ENCODE measurements at regions not wholly inside any gene's neighbourhood (a gene's known extent, or its start where the extent isn't known, plus 50 kb on each side); places are given as distances from the start of the nearest gene placed in this dataset.

DNA sequence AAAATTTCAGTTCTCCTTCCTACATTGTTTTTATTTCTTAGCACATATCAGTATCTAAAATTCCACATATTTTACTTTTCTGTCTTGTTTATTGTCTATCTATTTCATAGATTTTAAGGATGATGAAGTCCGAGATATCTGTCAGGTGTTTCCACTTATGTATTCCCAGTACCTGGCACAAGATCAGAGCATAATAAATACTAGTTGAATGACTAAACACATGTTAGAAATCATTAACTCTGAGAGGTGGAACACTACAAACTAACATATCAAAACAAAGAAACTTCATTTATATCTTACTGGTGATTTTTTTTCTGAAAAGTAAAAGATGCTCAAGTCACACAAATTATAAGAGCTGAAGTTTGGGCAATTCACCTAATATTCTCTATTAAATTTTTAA, 1208.3 kb downstream of the PCDH9 start:
- no peak for DNase-seq
- no peaks in the 10 kb centered on the region for H3K9me3 ChIP-seq
- no peak overlapping the region for H3K27ac ChIP-seq
- no peak overlapping the region for H3K4me3 ChIP-seq (replicated peaks in 1 of 3)
- H3K36me3 ChIP-seq: no peaks in the 10 kb centered on the region
- intact Hi-C loops (cut with DNase I): no loop called here
- TF ChIP-seq POLR2A (IDR thresholded peaks at IDR 0.05): no peak
- TF ChIP-seq, protein P1, sequence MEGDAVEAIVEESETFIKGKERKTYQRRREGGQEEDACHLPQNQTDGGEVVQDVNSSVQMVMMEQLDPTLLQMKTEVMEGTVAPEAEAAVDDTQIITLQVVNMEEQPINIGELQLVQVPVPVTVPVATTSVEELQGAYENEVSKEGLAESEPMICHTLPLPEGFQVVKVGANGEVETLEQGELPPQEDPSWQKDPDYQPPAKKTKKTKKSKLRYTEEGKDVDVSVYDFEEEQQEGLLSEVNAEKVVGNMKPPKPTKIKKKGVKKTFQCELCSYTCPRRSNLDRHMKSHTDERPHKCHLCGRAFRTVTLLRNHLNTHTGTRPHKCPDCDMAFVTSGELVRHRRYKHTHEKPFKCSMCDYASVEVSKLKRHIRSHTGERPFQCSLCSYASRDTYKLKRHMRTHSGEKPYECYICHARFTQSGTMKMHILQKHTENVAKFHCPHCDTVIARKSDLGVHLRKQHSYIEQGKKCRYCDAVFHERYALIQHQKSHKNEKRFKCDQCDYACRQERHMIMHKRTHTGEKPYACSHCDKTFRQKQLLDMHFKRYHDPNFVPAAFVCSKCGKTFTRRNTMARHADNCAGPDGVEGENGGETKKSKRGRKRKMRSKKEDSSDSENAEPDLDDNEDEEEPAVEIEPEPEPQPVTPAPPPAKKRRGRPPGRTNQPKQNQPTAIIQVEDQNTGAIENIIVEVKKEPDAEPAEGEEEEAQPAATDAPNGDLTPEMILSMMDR (IDR thresholded peaks at IDR 0.05): no peak
- WGBS, 2 donors: 72 to 75% methylated on average over 1 of the region's 1 CpG
- no peaks in the 10 kb centered on the region for H3K4me1 ChIP-seq
- H3K27me3 ChIP-seq: no peaks in the 10 kb centered on the region

DNA sequence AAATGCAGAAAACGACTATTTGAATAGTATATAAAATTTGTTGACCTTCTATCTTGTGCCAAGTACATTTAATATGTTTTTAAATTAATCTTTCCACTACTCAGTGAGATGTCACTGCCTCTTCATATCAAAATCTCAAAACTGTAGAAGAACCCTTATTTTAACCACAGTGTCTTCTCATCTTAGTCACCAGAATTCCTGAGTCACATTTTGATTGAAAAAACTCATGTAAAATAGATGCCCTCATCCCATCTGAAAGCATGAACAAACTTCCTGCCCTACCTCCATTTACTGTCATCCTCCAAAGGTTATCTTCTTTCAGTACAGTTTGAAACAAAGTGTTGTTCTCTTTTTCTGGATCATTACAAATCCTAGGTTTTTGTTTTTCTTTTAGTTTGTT, 1215.4 kb downstream of the PCDH9 start:
- TF ChIP-seq POLR2A (IDR thresholded peaks at IDR 0.05): no peak
- TF ChIP-seq, protein P1 (IDR thresholded peaks at IDR 0.05): no peak
- intact Hi-C loops (cut with DNase I): no loop called here

DNA sequence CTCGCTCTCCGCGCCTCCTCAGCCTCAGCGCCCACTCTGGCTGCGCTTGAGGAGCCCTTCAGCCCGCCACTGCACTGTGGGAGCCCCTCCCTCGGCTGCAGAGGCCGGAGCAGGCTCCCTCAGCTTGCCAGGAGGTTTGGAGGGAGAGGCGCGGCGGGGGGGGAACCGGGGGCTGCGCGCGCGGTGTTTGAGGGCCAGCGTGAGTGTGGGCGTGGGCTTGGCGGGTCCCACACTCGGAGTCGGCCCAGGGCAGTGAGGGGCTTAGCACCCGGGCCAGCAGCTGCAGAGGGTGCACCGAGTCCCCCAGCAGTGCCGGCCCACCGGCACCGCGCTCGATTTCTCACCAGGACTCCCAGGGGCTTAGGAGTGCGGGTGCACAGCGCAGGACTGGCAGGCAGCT, 1220.9 kb downstream of the PCDH9 start:
- no peak for DNase-seq
- no peaks in the 10 kb centered on the region for H3K36me3 ChIP-seq
- no peak overlapping the region for H3K27ac ChIP-seq
- H3K4me3 ChIP-seq (replicated peaks in 1 of 3): no peak overlapping the region
- no peaks in the 10 kb centered on the region for H3K27me3 ChIP-seq
- intact Hi-C loops (cut with DNase I): no loop called here
- TF ChIP-seq POLR2A (IDR thresholded peaks at IDR 0.05): no peak
- TF ChIP-seq, protein P1 (IDR thresholded peaks at IDR 0.05): no peak
- no peaks in the 10 kb centered on the region for H3K4me1 ChIP-seq
- WGBS, 2 donors: 91 to 93% methylated on average over 13 to 30 of the region's 30 CpGs
- H3K9me3 ChIP-seq: no peaks in the 10 kb centered on the region

More for the DNA sequence above, 1215.4 kb downstream of the PCDH9 start:
- Histone ChIP-seq H3K36me3 (no peaks in the 10 kb centered on the region), H3K27me3 (no peaks in the 10 kb centered on the region), H3K9me3 (no peaks in the 10 kb centered on the region), H3K4me1 (no peaks in the 10 kb centered on the region), H3K27ac (no peak overlapping the region), H3K4me3 (replicated peaks in 1 of 3) (no peak overlapping the region)
- no peak for DNase-seq
- 62 to 67% methylated on average over 1 of the region's 1 CpG for WGBS, 2 donors

DNA sequence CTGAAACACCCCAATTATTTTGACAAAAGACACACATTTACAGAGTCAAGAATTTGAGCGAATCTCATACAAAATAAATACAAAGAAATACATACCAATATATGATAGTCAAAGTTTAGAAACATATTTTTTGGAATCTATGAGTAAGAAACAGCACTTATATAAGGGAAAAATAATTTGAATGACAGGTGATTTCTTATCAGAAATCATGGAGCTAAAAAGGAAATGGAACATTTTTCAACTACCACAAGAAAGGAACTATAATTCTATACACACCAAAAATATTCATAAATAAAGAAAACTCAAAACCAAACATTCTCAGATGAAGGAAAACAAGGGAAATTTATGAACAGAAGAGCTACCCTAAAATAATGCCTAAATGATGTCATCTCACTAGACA, 1226.6 kb downstream of the PCDH9 start:
- 93 to 98% methylated on average over 1 of the region's 1 CpG for WGBS, 2 donors
- Histone ChIP-seq H3K27ac (no peak overlapping the region), H3K4me1 (no peaks in the 10 kb centered on the region), H3K9me3 (no peaks in the 10 kb centered on the region), H3K36me3 (no peaks in the 10 kb centered on the region), H3K4me3 (replicated peaks in 1 of 3) (no peak overlapping the region), H3K27me3 (no peaks in the 10 kb centered on the region)
- no peak for DNase-seq
- intact Hi-C loops (cut with DNase I): no loop called here
- TF ChIP-seq, protein P1 (IDR thresholded peaks at IDR 0.05): no peak
- TF ChIP-seq POLR2A (IDR thresholded peaks at IDR 0.05): no peak

DNA sequence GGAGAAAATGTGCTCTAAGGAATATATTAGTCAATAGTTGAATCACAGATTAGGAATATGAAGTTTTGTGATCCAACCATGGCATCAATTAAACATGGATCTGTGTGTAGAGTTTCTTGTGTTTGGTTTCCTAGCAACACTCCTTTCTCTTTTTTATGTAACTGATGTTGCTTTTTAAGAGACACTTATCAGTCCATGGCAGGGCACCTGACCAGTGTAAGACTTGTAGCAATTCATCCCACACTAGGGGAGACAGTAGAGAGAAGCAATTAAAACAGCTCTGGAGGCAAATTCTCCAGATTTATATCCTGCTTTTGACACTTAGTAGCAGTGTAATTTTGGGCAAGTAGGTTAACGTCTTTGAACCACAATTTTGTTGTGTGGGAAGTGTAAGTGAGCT, 1229.0 kb downstream of the PCDH9 start:
- Histone ChIP-seq H3K27ac (no peak overlapping the region), H3K4me3 (replicated peaks in 1 of 3) (no peak overlapping the region), H3K4me1 (no peaks in the 10 kb centered on the region), H3K27me3 (no peaks in the 10 kb centered on the region), H3K9me3 (no peaks in the 10 kb centered on the region), H3K36me3 (no peaks in the 10 kb centered on the region)
- WGBS, 2 donors: 61 to 73% methylated on average over 1 of the region's 1 CpG
- no peak for DNase-seq
- TF ChIP-seq POLR2A (IDR thresholded peaks at IDR 0.05): no peak
- intact Hi-C loops (cut with DNase I): no loop called here

DNA sequence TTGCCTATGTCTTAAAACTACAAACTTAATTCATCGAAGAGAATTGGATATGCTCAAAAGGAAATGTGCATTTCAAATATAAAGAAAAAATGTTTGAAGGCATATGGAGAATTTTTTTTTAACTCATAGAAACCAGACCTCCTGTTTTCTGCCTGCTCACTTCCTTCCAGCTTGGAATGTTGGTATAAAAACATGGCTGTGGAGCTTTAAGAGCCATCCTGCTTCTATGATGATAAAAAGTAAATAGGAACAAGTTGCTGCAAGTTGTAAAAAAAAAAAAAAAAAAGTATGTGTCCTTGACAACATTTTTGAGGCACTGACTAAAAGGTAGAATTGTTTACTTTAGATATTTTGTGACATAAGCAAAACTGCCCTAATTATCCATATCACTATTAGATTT, 1230.7 kb downstream of the PCDH9 start:
- no peak overlapping the region for H3K27ac ChIP-seq
- intact Hi-C loops (cut with DNase I): no loop called here
- H3K4me1 ChIP-seq: no peaks in the 10 kb centered on the region
- DNase-seq: no peak
- H3K9me3 ChIP-seq: no peaks in the 10 kb centered on the region
- TF ChIP-seq, protein P1 (IDR thresholded peaks at IDR 0.05): no peak
- no peak for TF ChIP-seq POLR2A (IDR thresholded peaks at IDR 0.05)
- 82 to 84% methylated on average over 1 of the region's 1 CpG for WGBS, 2 donors
- no peaks in the 10 kb centered on the region for H3K27me3 ChIP-seq
- H3K4me3 ChIP-seq (replicated peaks in 1 of 3): no peak overlapping the region
- no peaks in the 10 kb centered on the region for H3K36me3 ChIP-seq
